Uterus (tissue), 3 donors: ENCODE measurements at regions not wholly inside any gene's neighbourhood (a gene's known extent, or its start where the extent isn't known, plus 50 kb on each side); places are given as distances from the start of the nearest gene placed in this dataset.
A peak's percentile ranks its signal among the peaks of the same experiment; 100 is the strongest.

Source experiments
- DNase-seq, 2 donors: peaks; one replicate each; pipeline ENCODE4 v3.0.0-alpha.2; 2019 to 2020
- H3K27ac ChIP-seq, 2 donors: fragments of 200-600 bp; sonication (generic); 1 replicate in 1 of 2; 2 replicates in 1 of 2; pipeline ENCODE4 v1.5.1; 2016 to 2018
- H3K27me3 ChIP-seq, 2 donors: fragments of 200-600 bp; sonication (generic); one replicate each; pipeline ENCODE4 v1.5.1; 2018 to 2019; ENCODE audit warnings: control low read depth in 1 of 2
- H3K36me3 ChIP-seq, 2 donors: fragments of 200-600 bp; sonication (generic); one replicate each; pipeline ENCODE4 v1.5.1; 2019; ENCODE audit warnings: control low read depth in 1 of 2
- H3K4me1 ChIP-seq, 2 donors: fragments of 200-600 bp; sonication (generic); one replicate each; pipeline ENCODE4 v1.5.1; 2018 to 2019; ENCODE audit warnings: control low read depth in 1 of 2
- H3K4me3 ChIP-seq, 2 donors: fragments of 200-600 bp; sonication (generic); 1 replicate in 1 of 2; 2 replicates in 1 of 2; pipeline ENCODE4 v1.5.1; 2018 to 2019; ENCODE audit warnings: mild to moderate bottlenecking in 1 of 2
- H3K9me3 ChIP-seq, 2 donors: fragments of 200-600 bp; sonication (generic); one replicate each; pipeline ENCODE4 v1.5.1; 2019; ENCODE audit warnings: control low read depth in 1 of 2
- POLR2A ChIP-seq, 2 donors: fragments of 450-650 bp; IDR thresholded peaks; one replicate each; pipeline ENCODE4 v1.6.1; 2016; ENCODE audit warnings: antibody characterized with exemption in 2 of 2, mild to moderate bottlenecking in 1 of 2, moderate library complexity in 1 of 2
- intact Hi-C: fragments of 100-400 bp; cut with DNase I; formaldehyde crosslinking; loops from one replicate; pipeline ENCODE4 v1.15.1; 2023; ENCODE audit warnings: low total_unique reads
- TF ChIP-seq, protein P1 (sequence below), 4 experiments: fragments of 200-600 bp in 2 of 4; fragments of 450-650 bp in 2 of 4; sonication (generic) in 2 of 4; IDR thresholded peaks; one replicate each; pipeline ENCODE4 v1.5.1; 2016 to 2019; ENCODE audit warnings: antibody characterized with exemption in 4 of 4, mild to moderate bottlenecking in 2 of 4, moderate library complexity in 1 of 4
- donor health status: DM: yes; HTN: yes; CAD: no.

DNA sequence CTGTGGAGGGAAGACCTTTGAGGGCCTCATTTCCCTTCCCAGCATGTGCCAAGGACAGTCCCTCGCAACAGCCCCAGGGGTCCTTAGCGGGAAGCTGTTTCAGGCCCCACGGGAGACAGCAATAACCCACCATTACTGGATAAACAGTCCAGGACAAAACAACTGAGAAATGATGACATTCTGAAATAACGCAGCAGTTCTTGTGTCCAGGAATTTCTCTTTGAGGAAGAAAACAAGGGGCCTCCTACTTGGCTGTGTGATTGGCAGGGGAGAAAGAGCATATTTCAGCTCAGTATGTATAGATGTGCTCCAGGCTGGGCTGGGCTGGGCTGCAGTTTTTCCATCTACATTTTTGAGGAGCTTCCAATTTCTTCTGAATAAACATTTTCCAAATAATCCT, 82.2 kb upstream of the THBS1 start:
- no peak for DNase-seq
- no peaks in the 10 kb centered on the region for H3K9me3 ChIP-seq
- TF ChIP-seq, protein P1, sequence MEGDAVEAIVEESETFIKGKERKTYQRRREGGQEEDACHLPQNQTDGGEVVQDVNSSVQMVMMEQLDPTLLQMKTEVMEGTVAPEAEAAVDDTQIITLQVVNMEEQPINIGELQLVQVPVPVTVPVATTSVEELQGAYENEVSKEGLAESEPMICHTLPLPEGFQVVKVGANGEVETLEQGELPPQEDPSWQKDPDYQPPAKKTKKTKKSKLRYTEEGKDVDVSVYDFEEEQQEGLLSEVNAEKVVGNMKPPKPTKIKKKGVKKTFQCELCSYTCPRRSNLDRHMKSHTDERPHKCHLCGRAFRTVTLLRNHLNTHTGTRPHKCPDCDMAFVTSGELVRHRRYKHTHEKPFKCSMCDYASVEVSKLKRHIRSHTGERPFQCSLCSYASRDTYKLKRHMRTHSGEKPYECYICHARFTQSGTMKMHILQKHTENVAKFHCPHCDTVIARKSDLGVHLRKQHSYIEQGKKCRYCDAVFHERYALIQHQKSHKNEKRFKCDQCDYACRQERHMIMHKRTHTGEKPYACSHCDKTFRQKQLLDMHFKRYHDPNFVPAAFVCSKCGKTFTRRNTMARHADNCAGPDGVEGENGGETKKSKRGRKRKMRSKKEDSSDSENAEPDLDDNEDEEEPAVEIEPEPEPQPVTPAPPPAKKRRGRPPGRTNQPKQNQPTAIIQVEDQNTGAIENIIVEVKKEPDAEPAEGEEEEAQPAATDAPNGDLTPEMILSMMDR (IDR thresholded peaks at IDR 0.05) = no peak
- no peak for TF ChIP-seq POLR2A (IDR thresholded peaks at IDR 0.05)
- H3K27ac ChIP-seq = peak overlapping the region; percentile 77 to 84
- H3K27me3 ChIP-seq = no peaks in the 10 kb centered on the region
- H3K4me1 ChIP-seq = peaks cover 0 to 10% of the 10 kb centered on the region in 2 donors
- H3K4me3 ChIP-seq = no peak overlapping the region
- intact Hi-C loops = no loop called here
- H3K36me3 ChIP-seq = no peaks in the 10 kb centered on the region

DNA sequence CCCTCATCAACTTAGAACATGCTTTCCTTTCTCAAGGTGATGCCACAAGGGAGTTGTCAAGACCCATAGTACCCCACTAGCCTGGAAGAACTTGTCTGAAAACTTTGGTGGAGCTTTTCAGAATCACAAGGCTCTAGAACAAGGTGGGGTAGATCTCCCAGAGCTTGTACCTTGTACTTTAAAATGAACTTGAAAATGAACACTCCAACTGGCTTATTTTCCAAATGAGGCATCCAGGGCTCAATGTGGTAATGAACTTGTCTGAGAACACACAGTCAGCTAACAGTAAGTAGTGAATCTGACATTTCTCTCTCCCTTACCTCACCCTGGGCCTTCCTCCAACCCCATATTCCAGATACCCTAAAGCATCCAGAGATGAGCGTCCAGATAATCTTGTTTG, 81.8 kb upstream of the THBS1 start:
- Histone ChIP-seq H3K4me1 (peaks cover 0 to 10% of the 10 kb centered on the region in 2 donors), H3K27ac (peak overlapping the region; percentile 77 to 84), H3K4me3 (no peak overlapping the region), H3K36me3 (no peaks in the 10 kb centered on the region), H3K27me3 (no peaks in the 10 kb centered on the region), H3K9me3 (no peaks in the 10 kb centered on the region)
- intact Hi-C loops = no loop called here
- DNase-seq = peak in 1 of 2 donors; percentile 70
- TF ChIP-seq POLR2A (IDR thresholded peaks at IDR 0.05) = no peak
- TF ChIP-seq, protein P1 (IDR thresholded peaks at IDR 0.05) = no peak

DNA sequence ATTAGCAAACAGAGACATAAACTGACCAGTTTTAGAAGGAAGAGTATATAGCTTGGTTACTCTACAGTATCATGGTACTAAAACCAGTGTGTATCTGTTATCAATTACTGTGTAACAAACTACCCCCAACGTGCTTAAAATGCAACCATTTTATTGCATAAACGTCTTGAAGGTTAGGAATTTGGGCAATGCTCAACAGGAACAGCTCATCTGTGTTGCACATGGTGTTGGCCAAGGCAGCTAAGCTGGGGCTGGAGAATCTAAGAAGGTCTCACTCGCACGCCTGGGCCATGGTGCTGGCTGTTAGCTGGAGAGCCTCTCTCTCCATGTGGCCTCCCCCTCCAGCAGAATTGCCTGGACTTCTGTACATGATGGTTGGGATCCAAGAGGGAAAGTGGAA, 81.2 kb upstream of the THBS1 start:
- Histone ChIP-seq H3K27me3 (no peaks in the 10 kb centered on the region), H3K9me3 (no peaks in the 10 kb centered on the region), H3K36me3 (no peaks in the 10 kb centered on the region), H3K27ac (peak overlapping the region; percentile 77 to 84), H3K4me1 (peaks cover 0 to 10% of the 10 kb centered on the region in 2 donors), H3K4me3 (no peak overlapping the region)
- DNase-seq = no peak
- no peak for TF ChIP-seq POLR2A (IDR thresholded peaks at IDR 0.05)
- TF ChIP-seq, protein P1 (IDR thresholded peaks at IDR 0.05) = no peak
- intact Hi-C loops = loop anchor here (5.0 kb wide), 1 partner anchor 78 kb away; no protein-coding TSS in a partner anchor

DNA sequence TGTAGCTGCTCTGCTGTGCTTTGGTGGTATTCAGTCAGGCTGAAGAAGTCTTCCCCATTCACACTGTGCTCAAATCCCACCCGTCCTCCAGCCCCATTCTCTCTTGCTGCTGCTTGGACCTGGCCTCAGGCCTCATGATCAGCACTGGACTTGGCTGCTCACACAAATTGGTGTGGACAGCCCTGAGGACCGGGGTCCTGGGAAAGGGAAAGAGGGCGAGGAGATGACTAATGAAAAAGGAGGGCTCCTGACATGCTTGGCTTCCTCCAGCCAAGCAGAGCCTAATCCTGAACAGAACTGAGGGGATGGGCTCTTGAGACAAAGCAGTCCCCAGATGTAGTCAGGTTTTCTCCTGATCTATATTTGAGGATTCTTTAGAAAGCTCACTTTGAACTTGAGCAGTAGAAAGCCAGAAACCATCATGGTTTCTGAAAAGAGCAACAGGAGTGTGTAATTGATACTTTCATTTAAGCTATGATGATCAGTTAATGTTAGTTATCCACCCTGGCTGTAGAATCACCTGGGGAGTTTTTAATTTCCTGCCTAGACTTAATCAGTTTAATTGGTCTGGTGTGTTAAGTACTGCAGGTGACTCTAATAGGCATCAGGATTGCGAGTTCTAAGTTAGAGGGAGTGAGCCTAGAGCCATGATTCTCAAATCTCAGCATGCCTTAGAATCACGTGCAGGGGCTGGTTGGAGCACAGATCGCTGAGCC, 79.4 kb upstream of the THBS1 start:
- Histone ChIP-seq H3K4me1 (peaks cover 0 to 10% of the 10 kb centered on the region in 2 donors), H3K4me3 (no peak overlapping the region), H3K27ac (peak overlapping the region; percentile 58 to 67), H3K36me3 (no peaks in the 10 kb centered on the region), H3K27me3 (no peaks in the 10 kb centered on the region), H3K9me3 (no peaks in the 10 kb centered on the region)
- intact Hi-C loops = loop anchor here (5.0 kb wide), 1 partner anchor 76 kb away; no protein-coding TSS in a partner anchor
- no peak for DNase-seq
- TF ChIP-seq POLR2A (IDR thresholded peaks at IDR 0.05) = no peak
- TF ChIP-seq, protein P1 (IDR thresholded peaks at IDR 0.05) = no peak

DNA sequence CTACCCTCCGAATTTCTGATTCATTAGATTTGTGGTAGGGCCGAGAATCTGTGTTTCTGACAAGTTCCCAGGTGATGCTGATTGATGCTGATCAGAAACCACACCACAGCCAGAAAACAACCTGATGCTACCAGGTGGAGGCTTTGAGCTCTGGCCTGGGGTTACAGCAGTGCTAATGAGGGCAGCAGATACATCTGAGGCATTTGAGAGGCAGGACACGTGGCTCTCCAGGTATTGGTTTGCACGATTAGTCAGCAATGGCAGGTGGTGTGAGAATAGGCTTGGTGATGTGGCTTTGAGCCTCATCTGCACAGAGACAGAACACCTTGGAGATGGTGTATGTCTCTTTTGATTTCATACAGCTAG, 78.8 kb upstream of the THBS1 start:
- no peaks in the 10 kb centered on the region for H3K9me3 ChIP-seq
- no peak overlapping the region for H3K4me3 ChIP-seq
- H3K4me1 ChIP-seq = peaks cover 0 to 10% of the 10 kb centered on the region in 2 donors
- H3K27ac ChIP-seq = peak overlapping the region; percentile 58 to 67
- H3K36me3 ChIP-seq = no peaks in the 10 kb centered on the region
- intact Hi-C loops = loop anchor here (5.0 kb wide), 1 partner anchor 75 kb away; no protein-coding TSS in a partner anchor
- no peaks in the 10 kb centered on the region for H3K27me3 ChIP-seq
- no peak for DNase-seq
- TF ChIP-seq, protein P1 (IDR thresholded peaks at IDR 0.05) = no peak
- no peak for TF ChIP-seq POLR2A (IDR thresholded peaks at IDR 0.05)
